Thyroid gland (tissue), 4 donors: ENCODE measurements at regions not wholly inside any gene's neighbourhood (a gene's known extent, or its start where the extent isn't known, plus 50 kb on each side); places are given as distances from the start of the nearest gene placed in this dataset.

Experiments used
- POLR2A ChIP-seq, 2 donors: fragments of 450-650 bp; IDR thresholded peaks; one replicate each; pipeline ENCODE4 v1.6.1; 2017; ENCODE audit warnings: antibody characterized with exemption in 2 of 2, mild to moderate bottlenecking in 2 of 2, moderate library complexity in 1 of 2
- TF ChIP-seq, protein P1 (sequence below), 6 experiments: fragments of 200-600 bp in 3 of 6; fragments of 450-650 bp in 3 of 6; sonication (generic) in 3 of 6; IDR thresholded peaks; one replicate each; pipeline ENCODE4 v1.5.1; 2016 to 2019; ENCODE audit warnings: antibody characterized with exemption in 6 of 6, mild to moderate bottlenecking in 2 of 6, inconsistent platforms in 1 of 6, moderate library complexity in 1 of 6

DNA sequence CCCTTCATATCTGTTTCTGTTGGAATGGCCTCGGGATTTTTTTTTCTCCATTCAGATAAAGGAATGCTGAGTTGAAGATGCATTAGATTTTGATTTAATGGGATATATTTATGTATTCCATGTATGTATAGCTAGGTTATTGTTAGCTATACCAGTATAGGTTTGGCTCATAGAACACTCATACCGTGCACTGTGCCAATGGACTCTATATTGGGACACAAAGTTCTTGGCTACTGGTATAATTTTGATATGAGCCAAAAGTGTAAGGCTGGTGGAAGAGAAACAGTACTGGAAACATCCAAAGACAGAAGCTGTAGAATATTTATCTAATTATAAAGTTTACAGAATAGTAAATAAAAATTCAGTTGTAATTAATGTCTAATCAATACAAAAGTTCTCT is 1912.1 kb downstream of the STIM2 start:
- TF ChIP-seq, protein P1, sequence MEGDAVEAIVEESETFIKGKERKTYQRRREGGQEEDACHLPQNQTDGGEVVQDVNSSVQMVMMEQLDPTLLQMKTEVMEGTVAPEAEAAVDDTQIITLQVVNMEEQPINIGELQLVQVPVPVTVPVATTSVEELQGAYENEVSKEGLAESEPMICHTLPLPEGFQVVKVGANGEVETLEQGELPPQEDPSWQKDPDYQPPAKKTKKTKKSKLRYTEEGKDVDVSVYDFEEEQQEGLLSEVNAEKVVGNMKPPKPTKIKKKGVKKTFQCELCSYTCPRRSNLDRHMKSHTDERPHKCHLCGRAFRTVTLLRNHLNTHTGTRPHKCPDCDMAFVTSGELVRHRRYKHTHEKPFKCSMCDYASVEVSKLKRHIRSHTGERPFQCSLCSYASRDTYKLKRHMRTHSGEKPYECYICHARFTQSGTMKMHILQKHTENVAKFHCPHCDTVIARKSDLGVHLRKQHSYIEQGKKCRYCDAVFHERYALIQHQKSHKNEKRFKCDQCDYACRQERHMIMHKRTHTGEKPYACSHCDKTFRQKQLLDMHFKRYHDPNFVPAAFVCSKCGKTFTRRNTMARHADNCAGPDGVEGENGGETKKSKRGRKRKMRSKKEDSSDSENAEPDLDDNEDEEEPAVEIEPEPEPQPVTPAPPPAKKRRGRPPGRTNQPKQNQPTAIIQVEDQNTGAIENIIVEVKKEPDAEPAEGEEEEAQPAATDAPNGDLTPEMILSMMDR (IDR thresholded peaks at IDR 0.05): no peak
- TF ChIP-seq POLR2A (IDR thresholded peaks at IDR 0.05): no peak
